GM12878 (cell line): ENCODE measurements at regions not wholly inside any gene's neighbourhood (a gene's known extent, or its start where the extent isn't known, plus 50 kb on each side); places are given as distances from the start of the nearest gene placed in this dataset.

ENCODE experiments used
- CHD2 ChIP-seq: IDR thresholded peaks from 2 replicates; pipeline ENCODE4 v1.6.1; 2011; ENCODE audit warnings: low read depth, low read length, improper control_type of control experiment, borderline replicate concordance
- CREB1 ChIP-seq: IDR thresholded peaks from 2 replicates; pipeline ENCODE4 v1.6.1; 2012; ENCODE audit warnings: low read depth, mild to moderate bottlenecking, inconsistent platforms
- HCFC1 ChIP-seq: fragments of 150-350 bp; IDR thresholded peaks from 2 replicates; pipeline ENCODE4 v1.6.1; 2014; ENCODE audit warnings: low read length
- RCOR1 ChIP-seq: conservative IDR thresholded peaks from 2 replicates; pipeline ENCODE4 v1.6.1; 2012; ENCODE audit warnings: low read depth, low read length, improper control_type of control experiment
- TF ChIP-seq, protein P1 (sequence below), 3 experiments: IDR thresholded peaks in 2 of 3; conservative IDR thresholded peaks in 1 of 3; 2 replicates each; pipeline ENCODE4 v1.5.1; 2011; ENCODE audit warnings: low read depth in 3 of 3, low read length in 3 of 3, mild to moderate bottlenecking in 3 of 3, control low read depth in 2 of 3, moderate library complexity in 2 of 3, inconsistent platforms in 1 of 3, mixed read lengths in 1 of 3; ENCODE audit not compliant: control insufficient read depth in 2 of 3, insufficient read depth in 1 of 3; ENCODE audit errors: extremely low read depth in 1 of 3
- TF ChIP-seq, protein P2 (sequence below): fragments of 450-650 bp; IDR thresholded peaks from 2 replicates; pipeline ENCODE4 v1.6.1; 2017; ENCODE audit warnings: low read depth, mild to moderate bottlenecking, moderate library complexity

DNA sequence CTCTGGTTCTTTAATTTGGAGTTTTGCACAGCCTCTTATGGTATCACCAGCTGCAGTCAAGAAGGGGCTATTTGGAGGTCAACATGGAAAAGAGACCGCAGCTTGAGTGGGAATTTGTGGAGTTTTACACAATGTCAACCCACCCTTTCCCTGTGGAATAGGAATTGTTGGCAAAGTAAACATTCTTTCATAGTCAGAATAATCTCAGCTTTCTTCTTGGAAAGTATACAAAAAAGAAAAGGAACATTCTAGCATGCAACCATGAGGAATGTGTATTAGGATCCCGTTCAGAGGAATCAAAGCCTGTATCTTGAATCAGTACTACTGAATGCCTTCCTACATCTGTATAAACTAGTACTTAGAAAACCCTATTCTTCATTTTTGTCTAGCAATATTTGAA, 107.6 kb downstream of the LURAP1L start:
- TF ChIP-seq, protein P1, sequence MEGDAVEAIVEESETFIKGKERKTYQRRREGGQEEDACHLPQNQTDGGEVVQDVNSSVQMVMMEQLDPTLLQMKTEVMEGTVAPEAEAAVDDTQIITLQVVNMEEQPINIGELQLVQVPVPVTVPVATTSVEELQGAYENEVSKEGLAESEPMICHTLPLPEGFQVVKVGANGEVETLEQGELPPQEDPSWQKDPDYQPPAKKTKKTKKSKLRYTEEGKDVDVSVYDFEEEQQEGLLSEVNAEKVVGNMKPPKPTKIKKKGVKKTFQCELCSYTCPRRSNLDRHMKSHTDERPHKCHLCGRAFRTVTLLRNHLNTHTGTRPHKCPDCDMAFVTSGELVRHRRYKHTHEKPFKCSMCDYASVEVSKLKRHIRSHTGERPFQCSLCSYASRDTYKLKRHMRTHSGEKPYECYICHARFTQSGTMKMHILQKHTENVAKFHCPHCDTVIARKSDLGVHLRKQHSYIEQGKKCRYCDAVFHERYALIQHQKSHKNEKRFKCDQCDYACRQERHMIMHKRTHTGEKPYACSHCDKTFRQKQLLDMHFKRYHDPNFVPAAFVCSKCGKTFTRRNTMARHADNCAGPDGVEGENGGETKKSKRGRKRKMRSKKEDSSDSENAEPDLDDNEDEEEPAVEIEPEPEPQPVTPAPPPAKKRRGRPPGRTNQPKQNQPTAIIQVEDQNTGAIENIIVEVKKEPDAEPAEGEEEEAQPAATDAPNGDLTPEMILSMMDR (IDR thresholded peaks at IDR 0.05 in 2 of 3, conservative IDR thresholded peaks at IDR 0.05 in 1 of 3; ENCODE audit: control insufficient read depth in 2 of 3, extremely low read depth in 1 of 3, insufficient read depth in 1 of 3, low read depth in 3 of 3, low read length in 3 of 3): no peak
- TF ChIP-seq CHD2 (no peak), HCFC1 (no peak), RCOR1 (no peak), CREB1 (no peak)
- TF ChIP-seq, protein P2, sequence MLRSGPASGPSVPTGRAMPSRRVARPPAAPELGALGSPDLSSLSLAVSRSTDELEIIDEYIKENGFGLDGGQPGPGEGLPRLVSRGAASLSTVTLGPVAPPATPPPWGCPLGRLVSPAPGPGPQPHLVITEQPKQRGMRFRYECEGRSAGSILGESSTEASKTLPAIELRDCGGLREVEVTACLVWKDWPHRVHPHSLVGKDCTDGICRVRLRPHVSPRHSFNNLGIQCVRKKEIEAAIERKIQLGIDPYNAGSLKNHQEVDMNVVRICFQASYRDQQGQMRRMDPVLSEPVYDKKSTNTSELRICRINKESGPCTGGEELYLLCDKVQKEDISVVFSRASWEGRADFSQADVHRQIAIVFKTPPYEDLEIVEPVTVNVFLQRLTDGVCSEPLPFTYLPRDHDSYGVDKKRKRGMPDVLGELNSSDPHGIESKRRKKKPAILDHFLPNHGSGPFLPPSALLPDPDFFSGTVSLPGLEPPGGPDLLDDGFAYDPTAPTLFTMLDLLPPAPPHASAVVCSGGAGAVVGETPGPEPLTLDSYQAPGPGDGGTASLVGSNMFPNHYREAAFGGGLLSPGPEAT: no peak
